ENCODE measurements at regions not wholly inside any gene's neighbourhood (a gene's known extent, or its start where the extent isn't known, plus 50 kb on each side); places are given as distances from the start of the nearest gene placed in this dataset.

- 47 to 56% (median 49%) methylated on average over 2 of the region's 2 CpGs for WGBS, 3 donors
- H3K9me3 ChIP-seq (ENCODE audit: control insufficient read depth in 2 of 2, insufficient read depth in 1 of 2, low read depth in 1 of 2, low read length in 1 of 2): no peaks in the 10 kb centered on the region
- DNase-seq: no peak
- FAIRE-seq: no peak
- H3K27me3 ChIP-seq (ENCODE audit: control insufficient read depth in 3 of 3, insufficient read depth in 3 of 3, low read length in 3 of 3): no peaks in the 10 kb centered on the region
- H3K4me1 ChIP-seq (ENCODE audit: control insufficient read depth in 3 of 3, insufficient read depth in 2 of 3, low read depth in 1 of 3, low read length in 2 of 3): peaks cover 3 to 19% (median 4%) of the 10 kb centered on the region in 3 donors
- no peak overlapping the region for H3K27ac ChIP-seq (ENCODE audit: low read depth in 1 of 3, low read length in 2 of 3)
- H3K36me3 ChIP-seq (ENCODE audit: control insufficient read depth in 3 of 3, insufficient read depth in 2 of 3, low read depth in 1 of 3, low read length in 3 of 3): no peaks in the 10 kb centered on the region
- no peak overlapping the region for H3K4me3 ChIP-seq (ENCODE audit: low read depth in 1 of 3, low read length in 3 of 3)
Measured at GRCh38 chr10:59077855-59078254, 98.6 kb upstream of the PHYHIPL start.

- DNase-seq: no peak
- Histone ChIP-seq H3K4me3 (ENCODE audit: low read depth in 1 of 3, low read length in 3 of 3) (no peak overlapping the region), H3K27me3 (ENCODE audit: control insufficient read depth in 3 of 3, insufficient read depth in 3 of 3, low read length in 3 of 3) (no peaks in the 10 kb centered on the region), H3K36me3 (ENCODE audit: control insufficient read depth in 3 of 3, insufficient read depth in 2 of 3, low read depth in 1 of 3, low read length in 3 of 3) (no peaks in the 10 kb centered on the region), H3K9me3 (ENCODE audit: control insufficient read depth in 2 of 2, insufficient read depth in 1 of 2, low read depth in 1 of 2, low read length in 1 of 2) (no peaks in the 10 kb centered on the region), H3K4me1 (ENCODE audit: control insufficient read depth in 3 of 3, insufficient read depth in 2 of 3, low read depth in 1 of 3, low read length in 2 of 3) (peaks cover 0 to 9% (median 3%) of the 10 kb centered on the region in 3 donors), H3K27ac (ENCODE audit: low read depth in 1 of 3, low read length in 2 of 3) (no peak overlapping the region)
- no peak for FAIRE-seq
- WGBS, 3 donors: 78 to 94% (median 83%) methylated on average over 1 of the region's 1 CpG
Measured at GRCh38 chr10:59078978-59079377, 97.5 kb upstream of the PHYHIPL start.

- Histone ChIP-seq H3K4me3 (ENCODE audit: low read depth in 1 of 3, low read length in 3 of 3) (no peak overlapping the region), H3K9me3 (ENCODE audit: control insufficient read depth in 2 of 2, insufficient read depth in 1 of 2, low read depth in 1 of 2, low read length in 1 of 2) (no peaks in the 10 kb centered on the region), H3K27me3 (ENCODE audit: control insufficient read depth in 3 of 3, insufficient read depth in 3 of 3, low read length in 3 of 3) (no peaks in the 10 kb centered on the region), H3K4me1 (ENCODE audit: control insufficient read depth in 3 of 3, insufficient read depth in 2 of 3, low read depth in 1 of 3, low read length in 2 of 3) (peaks cover 0 to 3% (median 3%) of the 10 kb centered on the region in 3 donors), H3K36me3 (ENCODE audit: control insufficient read depth in 3 of 3, insufficient read depth in 2 of 3, low read depth in 1 of 3, low read length in 3 of 3) (no peaks in the 10 kb centered on the region), H3K27ac (ENCODE audit: low read depth in 1 of 3, low read length in 2 of 3) (no peak overlapping the region)
- FAIRE-seq (no peak), DNase-seq (no peak)
- WGBS, 3 donors: 39 to 47% (median 40%) methylated on average over 4 of the region's 4 CpGs
Measured at GRCh38 chr10:59079386-59080226, 96.8 kb upstream of the PHYHIPL start.

- Histone ChIP-seq H3K36me3 (ENCODE audit: control insufficient read depth in 3 of 3, insufficient read depth in 2 of 3, low read depth in 1 of 3, low read length in 3 of 3) (no peaks in the 10 kb centered on the region), H3K9me3 (ENCODE audit: control insufficient read depth in 2 of 2, insufficient read depth in 1 of 2, low read depth in 1 of 2, low read length in 1 of 2) (no peaks in the 10 kb centered on the region), H3K27me3 (ENCODE audit: control insufficient read depth in 3 of 3, insufficient read depth in 3 of 3, low read length in 3 of 3) (no peaks in the 10 kb centered on the region), H3K4me3 (ENCODE audit: low read depth in 1 of 3, low read length in 3 of 3) (no peak overlapping the region), H3K4me1 (ENCODE audit: control insufficient read depth in 3 of 3, insufficient read depth in 2 of 3, low read depth in 1 of 3, low read length in 2 of 3) (peaks cover 0 to 11% (median 3%) of the 10 kb centered on the region in 3 donors), H3K27ac (ENCODE audit: low read depth in 1 of 3, low read length in 2 of 3) (no peak overlapping the region)
- DNase-seq (no peak), FAIRE-seq (no peak)
- 78 to 93% (median 90%) methylated on average over 3 of the region's 3 CpGs for WGBS, 3 donors
Measured at GRCh38 chr10:59082249-59082648, 94.2 kb upstream of the PHYHIPL start.

GRCh38 chr10:59085054-59085453, 91.4 kb upstream of the PHYHIPL start:
- no peak for FAIRE-seq

GRCh38 chr10:59085711-59086502, 90.5 kb upstream of the PHYHIPL start:
- Histone ChIP-seq H3K27me3 (ENCODE audit: control insufficient read depth in 3 of 3, insufficient read depth in 3 of 3, low read length in 3 of 3) (no peaks in the 10 kb centered on the region), H3K9me3 (ENCODE audit: control insufficient read depth in 2 of 2, insufficient read depth in 1 of 2, low read depth in 1 of 2, low read length in 1 of 2) (no peaks in the 10 kb centered on the region), H3K27ac (ENCODE audit: low read depth in 1 of 3, low read length in 2 of 3) (no peak overlapping the region), H3K4me1 (ENCODE audit: control insufficient read depth in 3 of 3, insufficient read depth in 2 of 3, low read depth in 1 of 3, low read length in 2 of 3) (peaks cover 0 to 8% (median 0%) of the 10 kb centered on the region in 3 donors), H3K4me3 (ENCODE audit: low read depth in 1 of 3, low read length in 3 of 3) (no peak overlapping the region), H3K36me3 (ENCODE audit: control insufficient read depth in 3 of 3, insufficient read depth in 2 of 3, low read depth in 1 of 3, low read length in 3 of 3) (no peaks in the 10 kb centered on the region)
- WGBS, 3 donors: 78 to 89% (median 85%) methylated on average over 6 of the region's 6 CpGs
- FAIRE-seq (no peak), DNase-seq (no peak)

More at GRCh38 chr10:59085054-59085453, 91.4 kb upstream of the PHYHIPL start:
- H3K36me3 ChIP-seq (ENCODE audit: control insufficient read depth in 3 of 3, insufficient read depth in 2 of 3, low read depth in 1 of 3, low read length in 3 of 3): no peaks in the 10 kb centered on the region
- H3K4me1 ChIP-seq (ENCODE audit: control insufficient read depth in 3 of 3, insufficient read depth in 2 of 3, low read depth in 1 of 3, low read length in 2 of 3): peaks cover 0 to 11% (median 0%) of the 10 kb centered on the region in 3 donors
- H3K9me3 ChIP-seq (ENCODE audit: control insufficient read depth in 2 of 2, insufficient read depth in 1 of 2, low read depth in 1 of 2, low read length in 1 of 2): no peaks in the 10 kb centered on the region
- H3K27ac ChIP-seq (ENCODE audit: low read depth in 1 of 3, low read length in 2 of 3): no peak overlapping the region
- DNase-seq: no peak
- H3K27me3 ChIP-seq (ENCODE audit: control insufficient read depth in 3 of 3, insufficient read depth in 3 of 3, low read length in 3 of 3): no peaks in the 10 kb centered on the region
- no peak overlapping the region for H3K4me3 ChIP-seq (ENCODE audit: low read depth in 1 of 3, low read length in 3 of 3)

GRCh38 chr10:59087486-59087885, 89.0 kb upstream of the PHYHIPL start:
- H3K27ac ChIP-seq (ENCODE audit: low read depth in 1 of 3, low read length in 2 of 3): no peak overlapping the region
- DNase-seq (no peak), FAIRE-seq (no peak)
- no peaks in the 10 kb centered on the region for H3K36me3 ChIP-seq (ENCODE audit: control insufficient read depth in 3 of 3, insufficient read depth in 2 of 3, low read depth in 1 of 3, low read length in 3 of 3)
- peaks cover 0 to 8% (median 0%) of the 10 kb centered on the region in 3 donors for H3K4me1 ChIP-seq (ENCODE audit: control insufficient read depth in 3 of 3, insufficient read depth in 2 of 3, low read depth in 1 of 3, low read length in 2 of 3)
- no peaks in the 10 kb centered on the region for H3K9me3 ChIP-seq (ENCODE audit: control insufficient read depth in 2 of 2, insufficient read depth in 1 of 2, low read depth in 1 of 2, low read length in 1 of 2)
- no peaks in the 10 kb centered on the region for H3K27me3 ChIP-seq (ENCODE audit: control insufficient read depth in 3 of 3, insufficient read depth in 3 of 3, low read length in 3 of 3)
- H3K4me3 ChIP-seq (ENCODE audit: low read depth in 1 of 3, low read length in 3 of 3): no peak overlapping the region

- DNase-seq (no peak), FAIRE-seq (no peak)
- Histone ChIP-seq H3K36me3 (ENCODE audit: control insufficient read depth in 3 of 3, insufficient read depth in 2 of 3, low read depth in 1 of 3, low read length in 3 of 3) (no peaks in the 10 kb centered on the region), H3K27ac (ENCODE audit: low read depth in 1 of 3, low read length in 2 of 3) (no peak overlapping the region), H3K27me3 (ENCODE audit: control insufficient read depth in 3 of 3, insufficient read depth in 3 of 3, low read length in 3 of 3) (no peaks in the 10 kb centered on the region), H3K9me3 (ENCODE audit: control insufficient read depth in 2 of 2, insufficient read depth in 1 of 2, low read depth in 1 of 2, low read length in 1 of 2) (no peaks in the 10 kb centered on the region), H3K4me3 (ENCODE audit: low read depth in 1 of 3, low read length in 3 of 3) (no peak overlapping the region), H3K4me1 (ENCODE audit: control insufficient read depth in 3 of 3, insufficient read depth in 2 of 3, low read depth in 1 of 3, low read length in 2 of 3) (peaks cover 0 to 8% (median 0%) of the 10 kb centered on the region in 3 donors)
- WGBS, 3 donors: 90 to 95% (median 93%) methylated on average over 11 of the region's 11 CpGs
Measured at GRCh38 chr10:59088912-59089573, 87.4 kb upstream of the PHYHIPL start.

All from small intestine (tissue), 7 donors.